Fibroblast of skin of right biceps (primary cell): ENCODE measurements at regions not wholly inside any gene's neighbourhood (a gene's known extent, or its start where the extent isn't known, plus 50 kb on each side); places are given as distances from the start of the nearest gene placed in this dataset.

Experiments
- DNase-seq: peaks from one replicate; pipeline ENCODE4 v3.0.0-alpha.2; 2013

DNA sequence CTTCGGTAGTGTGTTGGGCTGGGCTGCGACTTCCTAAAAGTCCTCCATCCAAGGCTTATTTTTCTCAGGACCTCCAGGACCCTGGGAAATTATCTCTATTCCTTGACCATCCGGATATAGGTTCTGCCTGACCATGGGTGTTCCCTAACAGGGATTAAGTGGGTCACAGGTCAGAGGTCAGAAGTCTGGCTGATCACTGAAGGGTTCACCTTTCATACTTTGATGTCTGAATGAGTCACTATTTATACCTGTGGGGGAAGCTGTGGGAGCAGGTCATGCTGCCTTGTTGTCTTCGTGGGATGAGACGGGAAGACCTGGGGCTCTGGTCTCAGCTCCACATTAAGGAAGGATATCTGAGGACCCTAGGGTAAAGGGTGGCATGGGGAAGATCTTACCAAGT, 65.0 kb upstream of the ETV3 start:
- DNase-seq: no peak

DNA sequence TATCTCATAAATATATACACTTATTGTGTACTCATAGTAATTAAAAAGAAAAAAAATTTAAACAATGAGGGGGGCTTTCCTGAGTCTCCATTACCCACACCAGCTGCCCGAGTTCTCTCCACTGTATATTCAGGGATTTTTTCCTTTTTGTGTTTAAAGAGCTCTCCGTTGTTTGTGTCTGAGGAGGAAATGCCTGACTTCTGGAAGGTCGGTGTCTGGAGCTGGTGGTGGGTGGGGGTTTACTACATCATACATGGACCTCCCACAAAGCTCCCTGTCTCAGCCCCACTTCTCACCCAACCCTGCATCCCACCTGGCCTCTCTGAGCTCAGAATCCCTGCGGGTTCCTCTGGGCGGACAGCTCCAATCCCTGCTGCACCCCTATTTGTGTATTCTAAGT, 64.1 kb upstream of the ETV3 start:
- no peak for DNase-seq

DNA sequence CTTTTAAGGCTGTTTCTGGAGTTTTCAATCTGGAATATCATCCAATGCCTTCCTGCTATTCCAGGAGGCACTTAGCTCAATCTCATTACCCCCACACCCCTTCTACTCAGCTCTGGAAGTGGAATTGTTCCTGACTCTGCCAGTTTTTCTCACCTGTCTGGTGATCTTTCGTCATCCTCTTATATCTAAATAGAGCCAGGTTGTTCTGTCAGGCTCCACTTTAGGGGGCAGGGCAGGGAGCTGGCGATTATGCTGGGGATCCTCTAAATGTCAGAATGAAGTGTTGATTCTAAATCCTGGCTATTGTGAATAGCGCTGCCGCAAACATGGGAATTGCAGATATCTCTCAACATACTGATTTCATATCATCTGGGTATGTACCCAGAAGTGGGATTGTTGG, 63.6 kb upstream of the ETV3 start:
- DNase-seq: no peak

DNA sequence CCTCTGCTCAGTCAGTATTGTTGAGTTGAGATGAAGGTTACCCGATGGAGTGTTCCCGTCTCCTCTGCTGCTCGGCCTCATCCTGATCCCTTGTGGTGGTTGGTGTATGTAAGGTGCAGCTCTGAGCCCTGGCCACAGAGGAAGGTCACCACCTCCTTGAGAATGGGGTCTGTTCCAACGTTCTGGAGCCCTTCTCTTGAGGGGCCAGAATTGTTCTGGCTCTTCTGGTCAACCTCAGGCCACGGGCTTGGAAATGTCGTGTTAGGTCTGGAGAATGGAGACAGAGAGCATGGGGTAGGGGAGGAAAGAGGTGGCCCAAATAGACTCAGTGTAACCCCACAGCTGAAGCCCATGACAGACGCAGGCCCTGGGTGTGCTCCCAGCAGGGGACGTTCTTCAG, 62.3 kb upstream of the ETV3 start:
- no peak for DNase-seq

DNA sequence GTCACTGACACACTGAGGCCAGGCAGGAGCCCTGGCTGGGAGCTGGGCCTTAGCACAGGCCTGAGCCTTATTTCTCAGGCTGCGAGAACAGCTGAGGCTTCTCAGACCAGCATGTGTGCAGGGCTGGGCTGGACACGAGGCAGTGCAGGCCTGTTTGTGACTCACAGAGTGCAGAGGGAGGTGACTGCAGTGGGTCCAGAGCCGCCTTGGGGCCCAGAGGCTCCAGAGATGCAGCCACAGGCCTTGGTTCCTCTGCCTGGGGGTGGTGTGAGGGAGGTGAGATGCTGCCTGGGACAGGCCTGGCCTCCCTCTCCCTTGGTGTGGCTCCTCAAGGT, 61.2 kb upstream of the ETV3 start:
- DNase-seq: no peak

DNA sequence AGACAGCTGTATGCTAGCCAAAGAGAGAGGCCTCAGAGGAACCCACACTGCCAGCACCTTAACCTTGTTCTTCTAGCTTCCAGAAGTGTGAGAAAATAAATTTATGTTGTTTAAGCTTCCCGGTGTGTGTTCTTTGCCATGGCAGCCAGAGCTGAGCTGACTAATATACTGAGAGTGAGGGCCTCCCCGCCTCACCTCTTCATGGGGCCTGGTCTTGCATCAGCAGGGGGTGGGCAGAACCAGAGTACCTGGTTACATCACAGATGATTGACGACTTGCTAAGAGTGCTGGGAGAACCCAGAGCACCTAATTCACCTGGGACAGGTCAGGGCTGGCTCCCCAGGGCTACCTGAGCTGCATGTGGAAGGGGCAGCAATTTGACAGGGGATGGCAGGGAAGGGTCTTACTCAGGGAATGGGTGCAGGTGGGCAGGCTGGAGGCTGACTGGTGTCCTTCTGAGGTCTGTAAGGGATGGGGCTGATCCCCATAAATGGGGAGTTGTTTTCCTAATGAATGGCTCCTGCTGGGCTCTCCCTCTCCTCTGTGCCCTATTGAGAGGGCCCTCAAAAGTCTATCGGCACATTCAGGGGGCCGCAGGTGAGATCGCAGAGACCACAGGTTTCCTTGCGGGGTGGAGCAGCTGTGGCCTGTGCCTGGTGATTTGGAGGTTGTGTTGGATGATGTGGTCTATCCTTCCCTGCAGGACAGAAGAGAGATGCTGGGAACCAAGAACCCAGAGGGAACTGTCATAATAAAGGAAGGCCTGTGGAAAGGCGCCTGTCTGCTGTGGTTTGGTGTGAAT, 60.6 kb upstream of the ETV3 start:
- no peak for DNase-seq

DNA sequence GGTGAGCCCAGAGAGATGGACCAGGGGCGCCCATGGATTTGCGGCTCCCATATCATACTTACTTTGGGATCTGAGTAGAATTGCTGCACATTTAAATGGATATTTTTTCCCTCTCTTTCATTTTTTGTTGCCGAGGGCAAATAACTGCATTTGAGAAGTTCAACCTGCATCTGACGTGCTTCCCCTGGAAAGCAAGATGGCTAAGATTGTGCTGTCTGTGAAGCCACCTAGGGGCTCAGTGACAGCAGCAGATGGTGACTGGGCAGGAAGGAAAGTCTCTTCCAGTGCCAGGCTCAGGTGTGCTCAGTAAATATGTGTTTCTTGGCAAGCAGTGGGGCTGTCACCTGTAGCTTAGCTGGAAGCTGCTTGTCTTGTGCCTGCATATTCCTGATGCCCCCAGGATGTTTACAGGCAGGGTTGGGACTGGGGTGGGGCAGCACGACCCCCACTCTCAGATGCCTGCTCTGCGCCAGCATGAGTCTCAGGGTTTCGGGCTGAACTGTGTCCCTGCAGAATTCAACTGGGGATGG, 59.8 kb upstream of the ETV3 start:
- no peak for DNase-seq

DNA sequence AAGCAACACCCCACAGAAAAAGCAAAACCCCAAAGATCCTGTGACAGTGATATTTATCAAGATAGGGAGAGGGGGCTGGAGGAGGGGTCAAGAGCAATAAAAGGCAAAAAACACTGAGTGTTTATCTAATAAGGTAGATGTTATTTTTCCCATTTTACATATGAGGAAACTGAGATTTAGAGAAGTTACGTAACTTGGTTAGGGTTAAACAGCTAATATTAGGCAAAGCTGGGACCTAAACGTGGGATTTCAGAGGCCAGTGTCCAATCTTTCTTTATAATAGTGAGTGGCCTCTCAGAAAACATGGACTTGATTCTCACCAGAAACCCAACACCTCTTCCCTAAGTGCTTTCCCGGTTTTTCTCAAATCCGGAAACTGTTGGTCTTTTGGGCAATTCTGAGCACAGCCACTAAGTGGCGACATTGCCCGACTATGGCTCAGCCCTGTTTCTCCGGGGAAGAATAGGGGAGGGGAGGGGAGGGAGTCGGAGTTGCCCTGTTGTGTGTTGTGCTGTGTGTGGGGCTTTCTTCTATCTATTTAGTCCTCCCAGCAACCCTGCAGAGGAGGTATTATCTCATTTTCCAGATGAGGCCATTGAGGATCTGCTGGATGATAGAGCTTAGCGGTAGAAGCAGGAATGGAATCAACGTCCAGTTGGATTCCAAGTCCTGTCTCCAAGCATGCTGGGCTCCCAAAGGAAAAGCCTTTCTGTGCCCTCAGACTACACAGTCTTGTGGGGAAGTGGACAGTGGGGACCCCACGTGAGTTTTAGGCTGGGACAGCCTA, 58.7 kb upstream of the ETV3 start:
- peak; percentile 10 for DNase-seq

DNA sequence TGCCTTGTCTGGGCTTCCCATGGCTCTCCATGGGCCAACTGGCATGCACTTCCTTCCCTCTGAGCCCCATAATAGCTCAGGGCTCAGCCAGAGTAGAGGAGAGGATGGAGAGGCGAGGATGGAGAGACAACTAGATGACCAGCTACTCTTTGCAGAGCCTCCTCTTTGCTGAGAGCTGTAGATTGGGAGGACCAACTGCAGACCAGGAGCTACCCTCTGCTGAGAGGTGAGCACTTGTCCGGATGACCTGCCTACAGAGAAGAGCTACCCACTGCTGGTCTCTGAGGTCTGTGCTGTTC, 58.0 kb upstream of the ETV3 start:
- DNase-seq: no peak

DNA sequence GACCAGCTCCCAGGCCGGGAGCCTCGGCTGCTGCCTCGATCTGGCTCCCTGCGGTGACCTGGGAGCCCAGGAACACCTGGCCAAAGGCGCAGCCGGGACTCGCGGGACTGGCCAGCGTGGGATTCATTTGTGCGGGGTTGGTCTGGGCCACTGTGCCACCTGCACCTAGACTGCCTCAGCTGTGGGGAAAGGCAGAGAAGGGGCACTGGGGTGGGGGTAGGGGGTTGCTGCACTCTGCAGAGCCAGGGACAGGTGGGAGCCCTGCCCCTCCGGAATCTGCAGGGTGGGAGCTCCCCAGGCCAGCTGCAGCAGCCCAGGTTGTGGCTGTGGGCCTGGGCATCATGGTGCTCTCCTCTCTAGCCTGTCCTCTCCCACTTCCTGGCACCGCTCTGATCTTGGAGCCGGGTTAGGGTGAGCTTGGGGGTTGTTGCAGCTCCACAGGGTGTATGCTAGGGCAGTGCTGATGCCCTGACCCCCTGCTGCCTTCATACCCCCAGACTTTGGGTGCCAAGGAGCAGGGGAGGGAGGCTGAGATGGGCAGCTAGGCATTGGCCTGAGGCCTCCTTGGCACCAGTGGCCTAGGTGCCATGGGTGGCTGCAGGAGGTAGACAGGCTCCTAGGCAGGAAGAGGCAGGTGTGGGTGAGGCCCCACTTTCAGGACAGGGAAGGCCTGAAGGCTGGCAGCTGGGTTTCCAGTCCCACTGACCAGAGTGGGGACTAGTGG, 57.5 kb upstream of the ETV3 start:
- no peak for DNase-seq

DNA sequence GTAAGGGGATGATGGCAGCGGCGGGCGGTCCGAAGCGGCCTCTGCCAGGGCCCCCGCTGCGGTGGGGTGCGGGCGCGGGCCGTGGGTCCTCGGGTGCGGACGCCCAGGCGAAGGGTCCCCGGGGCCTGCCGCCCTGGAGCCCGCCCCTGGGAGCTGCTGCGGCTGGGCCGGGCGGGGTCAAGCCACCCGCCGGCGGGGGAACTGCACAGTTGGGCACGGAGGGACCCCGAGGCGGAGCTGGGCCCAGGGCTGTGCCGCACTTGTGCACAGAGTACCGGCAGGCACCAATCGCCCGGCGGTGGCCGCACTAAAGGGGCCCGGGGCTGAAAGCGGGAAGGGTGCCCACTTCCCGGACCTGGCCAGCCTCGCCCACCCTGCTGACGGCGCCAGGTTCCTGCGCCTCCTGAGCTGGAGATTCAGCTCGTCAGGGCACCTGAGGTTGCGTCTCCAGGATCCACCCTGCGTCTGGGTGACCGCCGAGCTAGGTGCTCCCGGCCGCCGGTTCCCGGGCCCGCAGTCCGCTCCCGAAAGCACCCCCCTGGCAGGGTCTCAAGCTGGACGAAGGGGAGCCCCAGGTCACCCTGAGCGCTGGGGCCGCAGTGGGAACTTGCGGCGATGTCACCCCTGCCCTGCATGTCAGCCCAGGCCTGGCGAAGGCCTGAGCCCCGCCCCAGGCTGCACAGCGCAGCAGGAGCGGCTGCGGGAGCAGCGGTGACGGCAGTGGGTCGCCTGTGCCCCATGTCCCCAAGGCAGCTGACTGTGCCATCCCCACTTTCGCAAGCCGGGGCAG, 56.7 kb upstream of the ETV3 start:
- DNase-seq: no peak

DNA sequence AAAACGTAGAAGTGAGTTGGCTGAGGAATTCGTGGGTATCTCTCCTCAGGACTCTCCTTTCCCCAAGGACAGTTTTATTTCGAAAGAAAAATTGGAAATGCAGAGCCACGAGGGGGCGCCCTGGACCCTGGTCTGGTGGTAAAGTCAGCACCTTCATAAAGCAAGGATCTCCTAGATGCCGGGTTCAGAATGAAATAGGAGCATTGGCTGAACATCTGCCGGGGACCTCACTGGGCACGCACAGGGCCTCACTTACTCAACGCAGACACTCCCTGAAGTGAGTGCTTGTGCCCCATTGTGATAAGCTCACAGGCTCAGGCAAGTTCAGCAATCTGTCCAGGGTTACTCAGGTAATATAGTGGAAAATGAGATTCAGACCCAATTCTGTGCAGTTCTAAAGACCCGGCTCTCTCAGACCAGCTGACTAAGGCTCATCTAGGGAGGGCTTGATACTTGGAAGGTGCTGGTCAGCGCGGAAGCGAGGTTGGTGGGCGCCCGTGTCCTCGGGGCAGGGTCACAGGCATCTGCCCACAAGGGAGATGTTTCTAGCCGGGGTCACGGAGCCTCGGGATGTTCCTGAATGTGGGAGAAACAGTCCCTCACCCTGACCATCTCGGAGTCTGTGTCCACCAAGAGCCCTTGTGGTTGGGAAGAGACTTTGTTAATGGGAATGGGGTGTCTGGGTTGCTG, 55.7 kb upstream of the ETV3 start:
- DNase-seq: peak; percentile 51

DNA sequence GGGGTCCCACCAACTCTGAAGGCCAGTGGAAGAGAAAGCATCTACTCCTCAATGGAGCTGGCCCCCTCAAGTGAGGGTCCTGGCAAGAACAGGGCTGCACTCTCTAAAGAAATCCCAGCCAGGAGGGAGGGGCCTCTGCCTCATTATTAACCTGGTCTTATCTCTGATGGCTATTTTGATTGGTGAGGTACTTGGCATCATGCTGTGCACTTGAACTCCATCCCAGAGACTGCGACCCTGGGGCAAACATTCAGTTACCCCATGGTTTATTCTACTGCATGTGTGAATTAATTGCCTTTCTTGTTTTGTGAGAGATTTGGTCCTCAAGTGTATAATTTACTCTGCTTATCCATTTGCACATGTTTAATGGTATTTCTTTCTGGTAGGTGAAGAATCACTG, 55.0 kb upstream of the ETV3 start:
- no peak for DNase-seq

DNA sequence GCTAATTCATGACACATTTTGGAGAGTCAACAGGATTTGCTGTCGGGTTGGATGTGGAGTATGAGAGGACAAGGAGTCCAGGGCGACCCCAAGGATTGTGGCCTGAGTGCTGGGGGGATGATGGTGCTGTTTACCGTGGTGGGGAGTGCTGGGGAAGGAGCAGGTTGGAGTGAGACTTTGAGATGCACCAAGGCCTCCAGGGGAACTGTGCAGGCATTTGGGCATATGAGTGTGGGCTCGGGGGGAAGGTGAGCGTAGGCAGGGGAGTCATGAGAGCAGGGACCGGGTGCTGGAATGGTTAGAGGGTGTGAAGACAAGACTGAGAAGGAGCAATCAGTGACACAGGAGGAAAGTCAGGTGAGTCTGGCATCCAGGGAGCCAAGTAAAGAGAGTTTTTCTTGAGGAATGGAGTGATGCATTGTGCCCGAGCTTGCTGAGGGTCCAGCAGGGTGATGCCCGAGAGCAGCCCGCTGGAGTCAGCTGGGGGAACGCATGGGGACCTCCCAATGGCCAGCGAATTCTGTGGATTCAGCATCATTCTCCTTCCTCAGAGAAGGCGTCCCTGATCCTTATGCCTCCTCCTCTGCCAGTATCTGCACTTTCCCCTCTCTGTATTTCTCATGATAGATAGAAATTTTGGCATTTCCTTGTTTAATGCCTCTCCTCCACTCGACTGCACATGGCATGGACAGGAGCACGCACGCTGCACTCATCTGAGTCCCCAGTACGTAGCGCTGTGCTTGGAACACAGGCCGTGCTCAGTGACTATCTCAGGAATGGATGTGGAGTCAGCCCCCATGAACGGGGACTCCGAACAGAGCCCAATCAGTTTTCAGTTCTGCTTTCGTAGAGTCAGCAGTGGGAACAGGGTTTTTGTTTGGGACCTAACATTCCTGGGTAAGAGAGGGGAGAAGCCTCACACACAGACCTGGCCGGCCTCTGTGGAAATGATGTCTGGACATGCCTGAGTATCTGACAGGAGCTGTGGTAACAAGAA, 52.1 kb upstream of the ETV3 start:
- DNase-seq: no peak

DNA sequence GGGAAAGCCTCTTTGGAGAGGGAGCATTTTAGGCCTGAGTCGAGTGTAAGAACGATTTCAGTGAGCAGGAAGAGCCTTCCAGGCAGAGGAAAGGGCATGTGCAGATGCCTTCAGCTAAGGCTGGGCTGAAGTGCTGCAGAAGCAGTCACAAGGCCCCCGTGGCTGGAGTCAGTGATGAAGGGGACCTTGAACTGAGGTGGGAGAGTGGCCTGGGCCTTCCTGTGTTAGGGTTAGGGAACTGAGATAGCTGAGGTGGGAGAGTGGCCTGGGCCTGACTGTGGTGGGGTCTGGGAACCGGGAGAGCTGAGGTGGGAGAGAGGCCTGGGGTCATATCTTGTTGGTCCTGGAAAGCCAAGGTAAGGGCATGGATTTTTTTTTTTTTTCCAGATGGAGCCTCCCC, 50.9 kb upstream of the ETV3 start:
- no peak for DNase-seq
